IPS DF 6.9 (cell line): ENCODE measurements at regions not wholly inside any gene's neighbourhood (a gene's known extent, or its start where the extent isn't known, plus 50 kb on each side); places are given as distances from the start of the nearest gene placed in this dataset.

Experiments
- DNase-seq: peaks from one replicate; pipeline ENCODE4 v3.0.0-alpha.2; 2013; ENCODE audit warnings: low read depth, low spot score
- H3K27ac ChIP-seq: one replicate; pipeline ENCODE4 v1.5.1; 2013; ENCODE audit warnings: low read length, control low read depth
- H3K27me3 ChIP-seq: 2 replicates; pipeline ENCODE4 v1.6.1; 2013; ENCODE audit warnings: mild to moderate bottlenecking, low read length; ENCODE audit not compliant: control insufficient read depth, insufficient read depth
- H3K36me3 ChIP-seq: 2 replicates; pipeline ENCODE4 v1.6.1; 2013; ENCODE audit warnings: low read length; ENCODE audit not compliant: control insufficient read depth, insufficient read depth
- H3K4me1 ChIP-seq: 2 replicates; pipeline ENCODE4 v1.6.1; 2013; ENCODE audit warnings: low read length; ENCODE audit not compliant: control insufficient read depth, insufficient read depth
- H3K4me3 ChIP-seq: 2 replicates; pipeline ENCODE4 v1.5.1; 2013; ENCODE audit warnings: mild to moderate bottlenecking, low read length
- H3K9me3 ChIP-seq: 2 replicates; pipeline ENCODE4 v1.6.1; 2013; ENCODE audit warnings: low read length, inconsistent platforms; ENCODE audit not compliant: control insufficient read depth, insufficient read depth
- WGBS: extraction: QIAGEN DNeasy Blood & Tissue Kit; methylation state at CpG from one replicate; pipeline ENCODE4 v1.1.7; 2013; ENCODE audit warnings: mixed read lengths, missing lambda C conversion rate; ENCODE audit not compliant: insufficient read length, insufficient coverage; 5-methylcytosine and 5-hydroxymethylcytosine counted together

DNA sequence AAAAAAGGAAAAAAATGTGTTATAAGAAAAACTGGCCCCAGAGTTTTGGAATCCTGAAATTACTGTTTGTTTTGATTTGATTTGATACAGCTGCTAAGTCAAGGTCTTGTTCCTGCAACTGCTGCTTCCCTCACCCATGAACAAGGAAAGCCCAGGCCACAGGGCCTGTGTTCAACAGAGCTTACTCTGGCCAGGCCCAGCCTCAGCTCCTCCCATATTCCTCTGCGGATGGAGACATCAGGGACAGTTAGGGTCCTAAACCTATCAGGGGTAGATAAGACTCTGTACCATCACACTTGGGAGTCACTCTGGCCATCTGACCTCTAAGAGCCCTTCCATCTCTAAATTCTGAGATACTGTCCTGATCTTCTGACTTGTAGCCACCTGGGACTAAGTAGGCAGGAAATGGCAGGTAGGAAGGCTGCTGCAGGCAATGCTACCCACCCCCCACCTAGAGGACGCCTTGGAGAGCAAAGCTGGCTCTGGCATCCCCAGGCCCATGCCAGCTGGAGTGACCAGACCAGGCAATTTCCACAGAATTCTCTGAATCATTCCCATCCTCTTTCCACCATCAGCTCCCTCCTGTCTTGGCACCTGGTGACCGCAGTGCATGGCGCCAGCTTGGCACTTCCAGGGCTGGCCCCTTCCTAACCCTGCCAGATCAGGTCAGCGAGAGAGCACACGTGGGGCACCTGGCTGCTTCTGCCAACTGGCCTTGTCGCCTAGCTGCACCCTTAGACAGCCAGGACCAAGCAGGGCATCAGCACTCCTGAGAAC, 58.0 kb upstream of the TMEM33 start:
- no peak for DNase-seq
- Histone ChIP-seq H3K4me3 (no peak overlapping the region), H3K36me3 (no peaks in the 10 kb centered on the region), H3K27ac (no peak overlapping the region), H3K9me3 (no peaks in the 10 kb centered on the region), H3K27me3 (peaks cover 98% of the 10 kb centered on the region), H3K4me1 (peaks cover 10% of the 10 kb centered on the region)
- no CpG with 5 or more reads among the region's 7 CpGs for WGBS

DNA sequence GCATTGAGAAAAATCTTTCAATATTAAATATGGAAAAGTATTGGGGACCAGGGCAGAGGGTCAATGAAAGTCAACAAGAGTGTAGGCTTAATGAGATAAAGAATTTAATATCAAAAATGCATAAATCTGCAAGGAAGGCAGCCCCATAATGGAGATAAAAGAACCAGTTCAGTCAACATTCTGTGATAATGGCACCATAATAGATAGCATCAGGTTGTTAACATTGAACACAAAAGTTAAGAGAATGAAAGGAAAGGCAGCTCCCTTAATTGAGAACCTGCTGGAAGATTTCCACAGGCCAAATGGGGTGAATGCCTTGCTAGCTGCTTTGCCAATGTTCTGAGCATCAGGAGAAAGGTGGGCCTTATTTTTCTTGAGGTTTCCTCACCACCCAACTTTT, 60.4 kb upstream of the TMEM33 start:
- Histone ChIP-seq H3K27ac (no peak overlapping the region), H3K4me3 (no peak overlapping the region), H3K4me1 (peaks cover 6% of the 10 kb centered on the region), H3K27me3 (peaks cover 82% of the 10 kb centered on the region), H3K36me3 (no peaks in the 10 kb centered on the region), H3K9me3 (no peaks in the 10 kb centered on the region)
- no peak for DNase-seq

DNA sequence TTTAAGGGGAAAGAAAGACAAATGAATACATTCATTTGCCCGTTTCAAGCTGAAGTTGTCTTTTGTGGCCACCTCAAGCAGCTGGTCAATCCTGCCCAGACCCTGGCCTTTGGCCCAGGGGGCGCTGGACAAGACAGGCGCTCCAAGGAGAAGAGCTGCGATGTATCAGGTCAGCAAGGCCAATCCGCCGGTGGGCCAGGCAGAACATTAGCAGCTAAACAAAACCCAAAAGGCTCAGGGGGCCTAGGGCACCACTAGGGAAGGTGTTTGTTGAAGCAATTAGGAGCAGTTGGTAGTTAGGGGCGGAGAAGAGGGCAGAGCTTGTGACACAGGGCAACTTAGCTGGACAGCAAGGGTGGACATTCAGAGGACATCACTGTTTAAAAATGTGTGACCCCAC, 60.8 kb upstream of the TMEM33 start:
- WGBS: no CpG with 5 or more reads among the region's 7 CpGs
- Histone ChIP-seq H3K27me3 (peaks cover 77% of the 10 kb centered on the region), H3K4me1 (peaks cover 6% of the 10 kb centered on the region), H3K27ac (no peak overlapping the region), H3K9me3 (no peaks in the 10 kb centered on the region), H3K4me3 (no peak overlapping the region), H3K36me3 (no peaks in the 10 kb centered on the region)
- no peak for DNase-seq

DNA sequence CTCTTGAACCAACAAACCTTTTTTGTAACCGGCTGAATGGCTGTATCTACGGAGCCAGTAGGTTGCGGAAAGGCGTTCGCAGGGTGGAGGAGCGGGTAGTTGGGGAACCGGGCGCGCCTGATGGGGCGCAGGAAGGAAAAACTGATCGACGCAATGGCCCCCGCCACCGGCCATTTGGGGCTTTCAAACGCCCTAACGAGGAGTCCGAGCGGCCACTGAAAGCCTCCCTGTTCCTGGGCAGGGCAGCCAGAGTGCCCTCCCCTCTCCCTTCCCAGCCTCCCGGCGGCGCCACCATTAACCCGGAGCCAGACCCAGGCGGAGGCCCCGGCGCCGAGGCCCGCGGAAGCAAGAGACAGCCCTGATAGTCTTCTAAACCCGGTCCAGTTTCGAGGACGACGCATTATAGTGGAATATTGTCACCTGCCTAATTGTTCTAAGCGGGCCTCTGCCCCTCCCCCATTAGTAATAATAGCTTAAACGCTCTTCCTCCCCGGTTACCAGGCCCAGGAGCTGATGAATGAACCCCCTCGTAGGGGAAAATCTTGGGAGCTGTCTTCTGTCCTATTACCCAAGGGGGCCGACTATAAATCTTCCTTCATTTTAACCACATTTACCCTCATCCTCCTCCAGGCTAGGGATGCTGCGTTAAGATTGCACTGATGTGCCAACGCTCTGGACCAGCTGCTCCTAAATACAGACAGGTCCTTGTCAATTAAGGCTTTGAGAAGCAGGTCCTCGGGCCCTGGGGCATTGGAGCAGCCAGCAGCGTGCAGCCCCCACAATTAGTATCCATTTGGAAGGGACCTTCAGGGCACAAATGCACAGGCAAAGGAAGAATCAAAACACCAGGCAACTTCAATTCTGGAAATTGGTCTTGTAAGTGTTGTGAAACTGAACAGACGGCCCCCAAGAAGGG, 61.6 kb upstream of the TMEM33 start:
- Histone ChIP-seq H3K27me3 (peaks cover 73% of the 10 kb centered on the region), H3K9me3 (no peaks in the 10 kb centered on the region), H3K36me3 (no peaks in the 10 kb centered on the region), H3K4me1 (peaks cover 6% of the 10 kb centered on the region), H3K27ac (no peak overlapping the region), H3K4me3 (peak overlapping the region; percentile 1; the same call in 1 of the 2 replicates)
- WGBS: no CpG with 5 or more reads among the region's 42 CpGs
- DNase-seq: no peak

DNA sequence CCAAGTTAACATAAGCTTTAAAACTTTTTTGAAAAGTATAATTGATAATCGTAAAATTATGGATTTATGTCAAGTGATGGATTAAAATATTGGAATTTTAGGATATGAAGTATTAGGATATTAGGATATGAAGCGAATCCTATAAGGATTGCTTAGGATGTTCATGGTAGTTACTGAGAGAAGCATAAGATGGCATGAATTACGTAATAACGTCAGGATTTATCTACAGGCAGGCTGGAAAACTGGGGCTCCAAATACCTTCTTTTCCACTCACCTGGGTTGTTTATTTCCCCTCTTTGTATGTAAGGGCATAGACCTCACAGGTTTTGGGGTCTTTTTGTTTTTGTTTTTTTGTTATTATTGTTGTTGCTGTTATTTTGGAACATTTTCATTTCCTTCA, 65.2 kb upstream of the TMEM33 start:
- WGBS: 100% methylated on average over 2 of the region's 4 CpGs
- Histone ChIP-seq H3K27ac (no peak overlapping the region), H3K4me1 (peaks cover 1% of the 10 kb centered on the region), H3K36me3 (no peaks in the 10 kb centered on the region), H3K9me3 (no peaks in the 10 kb centered on the region), H3K27me3 (peaks cover 64% of the 10 kb centered on the region), H3K4me3 (no peak overlapping the region)
- DNase-seq: no peak

DNA sequence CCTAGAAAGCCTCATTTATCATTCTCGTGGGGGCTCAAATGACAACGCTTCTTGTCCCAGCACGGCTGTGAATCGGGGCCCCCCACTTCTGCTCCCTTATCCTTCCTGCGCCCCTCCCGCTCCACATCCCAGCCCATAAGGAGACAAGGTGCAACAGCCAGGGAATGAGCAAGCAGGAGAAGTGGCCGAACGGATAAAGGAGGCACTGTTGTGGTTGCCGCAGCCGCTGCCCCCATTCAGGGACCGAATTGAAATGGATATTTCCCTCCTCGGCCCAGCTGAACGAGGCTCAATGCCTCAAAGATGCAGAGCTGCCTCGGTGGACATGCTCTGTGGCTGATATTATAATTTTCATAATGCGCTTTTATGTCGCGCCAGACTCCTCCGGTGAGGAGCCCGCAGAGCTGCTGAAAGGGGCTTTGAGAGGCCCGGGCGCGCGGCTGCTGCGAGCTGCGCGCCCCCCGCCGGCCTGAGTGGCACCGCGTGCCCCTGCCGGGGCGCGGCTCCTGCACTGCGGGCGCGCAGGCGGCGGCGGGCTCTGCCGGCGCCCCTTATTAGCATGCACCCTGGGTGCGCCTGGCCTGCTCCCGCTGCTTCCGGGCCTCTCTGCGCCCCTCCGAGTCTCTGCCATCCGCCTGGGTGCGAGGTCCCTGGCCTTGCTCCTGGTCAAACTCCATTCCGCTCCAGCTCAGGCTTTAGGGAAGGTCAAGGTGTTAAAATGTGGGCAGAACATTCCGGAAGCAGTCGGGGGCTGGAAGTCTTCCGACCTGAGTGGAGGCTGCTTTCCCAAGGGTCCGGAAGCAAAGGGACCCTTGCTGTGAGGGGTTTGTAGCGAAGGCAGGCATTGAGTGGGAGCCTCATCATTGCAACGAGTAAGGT, 68.2 kb upstream of the TMEM33 start:
- Histone ChIP-seq H3K27me3 (peaks cover 48% of the 10 kb centered on the region), H3K4me3 (peak overlapping the region; percentile 8; the same call in 1 of the 2 replicates)
- no CpG with 5 or more reads among the region's 55 CpGs for WGBS

DNA sequence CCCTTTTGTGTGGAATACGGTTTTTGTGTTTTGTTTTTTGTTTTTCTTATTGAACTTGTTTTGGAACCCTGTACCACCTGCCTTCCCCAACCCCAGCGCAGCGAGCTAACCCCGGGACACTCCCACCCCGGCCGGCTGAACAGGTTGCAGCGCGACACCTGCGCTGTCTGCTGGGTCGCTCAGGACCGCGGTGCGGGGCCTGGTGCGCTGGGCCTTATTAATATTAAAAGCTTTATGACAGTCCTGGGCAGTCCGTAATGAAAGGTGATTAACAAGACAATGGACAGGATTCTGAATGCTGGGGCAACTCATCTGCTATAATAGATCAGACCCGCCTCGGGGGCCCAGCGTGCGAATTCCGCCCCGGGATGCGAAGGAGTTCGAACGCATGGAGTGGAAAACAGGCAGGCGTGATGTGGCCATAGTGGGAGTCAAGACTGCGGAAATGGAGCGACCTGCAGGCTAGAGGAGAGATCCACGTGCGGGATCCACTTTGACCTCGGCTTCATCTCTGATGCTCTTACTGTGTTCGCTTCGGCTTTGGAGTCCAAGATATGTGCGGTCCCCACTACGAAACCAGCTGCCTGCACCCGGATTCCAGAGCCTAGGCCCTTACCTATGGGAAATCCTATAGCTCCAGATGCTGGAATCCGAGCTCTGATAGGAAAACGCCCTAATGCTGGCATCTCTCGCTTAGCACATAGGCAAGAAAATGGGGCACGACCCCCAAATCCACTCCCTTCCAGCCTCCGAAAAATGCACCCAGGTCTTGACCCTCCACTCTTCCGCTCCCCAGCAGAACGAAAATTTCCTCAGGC, 69.0 kb upstream of the TMEM33 start:
- WGBS: no CpG with 5 or more reads among the region's 42 CpGs
- no peak overlapping the region for H3K4me3 ChIP-seq

More for the DNA sequence above, 68.2 kb upstream of the TMEM33 start:
- DNase-seq: no peak
- no peaks in the 10 kb centered on the region for H3K9me3 ChIP-seq
- no peaks in the 10 kb centered on the region for H3K36me3 ChIP-seq
- no peak overlapping the region for H3K27ac ChIP-seq
- peaks cover 1% of the 10 kb centered on the region; the same call in 1 of the 2 replicates for H3K4me1 ChIP-seq

DNA sequence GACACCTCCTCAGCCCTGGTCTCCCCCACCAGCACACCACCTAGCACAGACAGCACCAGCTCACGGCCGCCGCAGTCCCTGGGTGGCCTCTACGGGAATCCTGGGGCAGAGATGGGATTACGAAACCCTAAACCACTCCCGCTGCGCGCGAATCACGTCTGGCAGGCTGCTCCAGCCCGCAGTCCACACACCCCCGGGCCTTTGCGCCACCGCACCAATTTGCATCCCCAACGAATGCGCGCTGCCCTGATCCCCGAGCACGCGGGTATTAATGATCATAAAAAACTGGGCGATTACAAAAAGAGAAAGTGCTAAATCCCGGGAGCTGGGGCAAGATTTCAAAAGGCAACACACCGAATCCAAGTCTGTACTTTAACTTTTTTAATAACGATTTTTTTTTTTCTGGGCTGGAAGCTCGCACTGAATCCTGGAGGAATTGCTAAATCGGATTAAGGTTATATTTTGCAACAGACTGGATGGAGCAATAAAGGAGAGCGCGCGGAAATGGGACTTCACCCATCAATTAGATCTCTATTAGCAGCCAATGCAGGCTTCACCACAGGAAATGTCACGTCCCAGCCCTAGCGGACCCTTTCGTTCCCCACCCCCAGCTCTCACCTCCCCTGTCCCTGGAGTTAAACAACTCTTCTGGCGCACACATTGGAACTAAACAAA, 69.8 kb upstream of the TMEM33 start:
- H3K36me3 ChIP-seq: no peaks in the 10 kb centered on the region
- H3K9me3 ChIP-seq: no peaks in the 10 kb centered on the region
- no peak overlapping the region for H3K27ac ChIP-seq
- H3K4me3 ChIP-seq: no peak overlapping the region
- no CpG with 5 or more reads among the region's 33 CpGs for WGBS
- peaks cover 1% of the 10 kb centered on the region; the same call in 1 of the 2 replicates for H3K4me1 ChIP-seq
- peaks cover 42% of the 10 kb centered on the region for H3K27me3 ChIP-seq
- no peak for DNase-seq

More for the DNA sequence above, 69.0 kb upstream of the TMEM33 start:
- H3K36me3 ChIP-seq: no peaks in the 10 kb centered on the region
- no peak for DNase-seq
- no peak overlapping the region for H3K27ac ChIP-seq
- H3K9me3 ChIP-seq: no peaks in the 10 kb centered on the region
- peaks cover 46% of the 10 kb centered on the region for H3K27me3 ChIP-seq
- H3K4me1 ChIP-seq: peaks cover 1% of the 10 kb centered on the region; the same call in 1 of the 2 replicates

DNA sequence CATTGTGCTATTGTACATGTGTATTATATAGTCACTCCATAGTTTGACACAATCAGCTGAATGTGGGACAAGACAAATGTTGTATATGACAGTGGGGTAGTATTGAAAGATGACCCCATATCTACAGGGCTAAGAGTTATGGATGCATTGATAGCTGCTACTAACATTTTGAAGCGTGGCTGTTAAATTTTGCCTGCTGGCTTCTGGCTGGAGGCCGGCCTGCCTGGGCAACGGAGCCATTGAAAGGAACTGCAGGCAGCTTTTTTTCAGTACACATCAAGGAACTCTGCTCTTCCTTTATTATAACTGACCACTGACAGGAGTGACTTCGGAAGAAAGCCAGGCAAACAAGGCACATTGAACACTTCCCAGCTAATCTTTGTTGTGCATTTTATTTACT, 76.1 kb upstream of the TMEM33 start:
- H3K27me3 ChIP-seq: peaks cover 6% of the 10 kb centered on the region; the same call in 1 of the 2 replicates
- H3K4me1 ChIP-seq: no peaks in the 10 kb centered on the region
- DNase-seq: no peak
- whole genome bisulfite sequencing: no CpG with 5 or more reads among the region's 4 CpGs
- no peaks in the 10 kb centered on the region for H3K9me3 ChIP-seq
- no peak overlapping the region for H3K4me3 ChIP-seq
- no peaks in the 10 kb centered on the region for H3K36me3 ChIP-seq
- H3K27ac ChIP-seq: no peak overlapping the region
